ENCODE measurements at regions not wholly inside any gene's neighbourhood (a gene's known extent, or its start where the extent isn't known, plus 50 kb on each side); places are given as distances from the start of the nearest gene placed in this dataset.
A peak's percentile ranks its signal among the peaks of the same experiment; 100 is the strongest.
"Not testable (repeated sequence)": the region's sequence is repeated elsewhere in the genome, so short reads cannot be mapped to it uniquely, and the experiment has no call there.

DNA sequence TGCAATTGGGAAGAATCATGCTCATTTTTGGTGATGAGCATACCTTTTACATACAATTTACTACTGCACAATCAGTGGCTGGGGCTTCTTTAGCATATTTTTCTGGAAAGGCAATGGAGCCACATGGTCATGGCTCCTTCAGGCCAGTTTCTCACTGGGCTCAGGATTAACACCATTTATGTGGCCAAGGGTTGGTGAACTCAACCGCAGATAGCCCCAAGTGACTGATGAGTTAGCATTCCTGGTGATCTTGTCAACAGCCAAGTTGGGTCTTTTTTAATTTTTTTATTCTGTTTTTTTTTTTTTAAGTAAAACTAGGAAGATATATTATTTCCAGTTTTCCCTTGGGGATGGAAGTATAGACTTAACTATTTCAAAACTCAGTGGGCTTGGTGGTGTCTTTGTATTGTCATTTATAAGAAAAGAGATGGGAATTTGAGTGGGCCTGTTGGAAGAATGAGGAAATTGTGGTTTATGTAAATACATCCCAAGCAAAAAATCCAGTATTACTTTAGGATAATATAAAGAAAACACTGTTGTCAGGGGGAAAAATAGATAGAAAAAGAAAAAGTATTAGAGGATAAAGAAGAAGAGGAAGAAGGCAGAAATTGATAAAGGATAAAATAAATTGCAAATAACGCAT is 397.4 kb downstream of the MAFB start:
- in situ Hi-C loops (cut with HindIII; ENCODE audit: low pct_unique_long_range_greater_than_20kb, low sequenced_read_pairs) = no loop called here
- DNase-seq (ENCODE audit: low read depth, low spot score) = no peak

GRCh38 chr20:40287683-40288082 is 401.4 kb downstream of the MAFB start:
- in situ Hi-C loops (cut with HindIII; ENCODE audit: low pct_unique_long_range_greater_than_20kb, low sequenced_read_pairs) = no loop called here
- no peak for DNase-seq (ENCODE audit: low read depth, low spot score)

DNA sequence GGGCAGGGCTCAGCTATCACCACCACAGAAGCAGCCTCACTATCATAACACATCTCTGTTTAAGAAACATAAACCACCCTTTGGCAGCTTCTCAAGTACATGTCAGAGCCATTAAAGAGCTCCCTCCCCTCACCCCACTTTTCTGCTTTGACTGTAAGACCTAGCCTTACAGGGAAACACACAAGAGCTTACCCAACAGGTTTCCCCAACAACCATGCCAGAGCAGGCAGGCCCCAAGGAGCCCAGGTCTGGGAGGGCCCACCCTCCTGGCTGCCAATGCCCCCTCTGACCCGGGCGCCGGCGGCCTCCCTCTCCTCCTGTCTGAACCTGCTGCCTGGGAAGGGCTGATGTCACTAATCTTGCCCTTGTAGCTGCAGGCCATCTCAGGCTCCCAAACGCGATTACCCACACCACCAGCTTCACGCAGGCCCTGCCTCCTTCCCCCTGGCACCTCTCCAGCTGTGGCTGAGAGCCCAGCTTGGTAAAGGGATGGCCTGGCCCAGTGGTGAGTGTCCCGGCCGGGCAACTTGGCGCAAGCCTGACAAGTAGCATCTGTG is 402.0 kb downstream of the MAFB start:
- in situ Hi-C loops (cut with HindIII; ENCODE audit: low pct_unique_long_range_greater_than_20kb, low sequenced_read_pairs) = no loop called here
- DNase-seq (ENCODE audit: low read depth, low spot score) = no peak

GRCh38 chr20:40284611-40285010 is 404.4 kb downstream of the MAFB start:
- in situ Hi-C loops (cut with HindIII; ENCODE audit: low pct_unique_long_range_greater_than_20kb, low sequenced_read_pairs) = no loop called here
- no peak for DNase-seq (ENCODE audit: low read depth, low spot score)

DNA sequence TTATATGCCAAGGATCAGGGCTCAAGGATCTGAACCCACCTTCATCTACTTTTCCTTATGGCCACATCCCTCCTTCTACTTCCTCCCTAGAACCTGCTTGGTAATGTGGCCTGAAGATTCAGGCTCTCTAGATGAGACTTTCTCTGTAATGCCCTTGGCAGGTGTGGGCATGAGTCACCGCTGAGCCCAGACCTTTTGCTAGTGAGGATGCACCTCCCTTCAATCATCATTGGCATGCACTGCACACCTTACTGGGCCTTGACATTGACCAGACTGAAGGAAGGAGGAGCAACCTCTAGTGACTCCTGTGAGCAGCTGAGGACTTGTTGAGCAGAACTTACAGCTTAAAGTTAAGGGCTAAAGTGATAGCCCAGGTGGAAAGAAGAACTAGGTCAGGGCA is 405.3 kb downstream of the MAFB start:
- in situ Hi-C loops (cut with HindIII; ENCODE audit: low pct_unique_long_range_greater_than_20kb, low sequenced_read_pairs) = no loop called here
- no peak for DNase-seq (ENCODE audit: low read depth, low spot score)

GRCh38 chr20:40282941-40283340 is 406.1 kb downstream of the MAFB start:
- in situ Hi-C loops (cut with HindIII; ENCODE audit: low pct_unique_long_range_greater_than_20kb, low sequenced_read_pairs) = no loop called here
- DNase-seq (ENCODE audit: low read depth, low spot score) = no peak

DNA sequence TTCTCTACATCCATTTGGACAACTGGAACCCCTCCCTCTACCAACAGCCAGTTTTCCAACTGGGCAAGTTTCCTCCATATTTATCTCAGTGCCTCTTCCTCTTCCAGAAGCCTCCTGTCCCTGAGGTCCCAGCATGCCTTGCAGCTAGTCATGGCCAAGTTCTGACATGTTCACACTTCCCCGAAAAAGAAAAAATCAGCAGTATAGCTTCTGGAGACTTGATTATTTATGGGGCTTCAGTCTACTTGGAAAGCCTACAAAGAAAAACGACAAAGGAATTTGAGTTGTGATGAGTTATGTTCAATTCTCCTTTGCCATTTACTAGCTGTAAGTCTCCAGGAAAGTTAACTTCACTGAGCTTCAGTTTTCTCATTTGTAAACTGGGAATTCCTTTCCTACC is 406.5 kb downstream of the MAFB start:
- no peak for DNase-seq (ENCODE audit: low read depth, low spot score)
- in situ Hi-C loops (cut with HindIII; ENCODE audit: low pct_unique_long_range_greater_than_20kb, low sequenced_read_pairs) = no loop called here

DNA sequence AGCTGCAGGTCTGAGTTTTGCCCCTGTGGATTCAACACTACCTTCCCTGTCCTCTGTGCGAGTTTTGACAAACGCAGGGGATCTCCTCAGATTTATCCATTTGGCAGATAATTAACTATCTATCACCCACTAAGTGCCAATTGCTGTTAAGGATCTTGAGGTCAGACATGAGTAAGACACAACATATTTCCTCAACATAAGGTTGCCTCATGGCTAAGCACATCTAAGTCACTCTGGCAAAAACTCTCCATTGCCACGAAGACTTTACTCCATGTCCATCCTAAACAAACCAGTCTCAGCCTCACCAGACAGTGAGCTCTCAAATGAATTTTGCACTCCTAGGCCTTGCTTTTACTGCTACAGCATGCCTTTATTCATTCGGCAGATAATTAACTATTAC is 408.4 kb downstream of the MAFB start:
- in situ Hi-C loops (cut with HindIII; ENCODE audit: low pct_unique_long_range_greater_than_20kb, low sequenced_read_pairs) = no loop called here
- DNase-seq (ENCODE audit: low read depth, low spot score) = no peak

DNA sequence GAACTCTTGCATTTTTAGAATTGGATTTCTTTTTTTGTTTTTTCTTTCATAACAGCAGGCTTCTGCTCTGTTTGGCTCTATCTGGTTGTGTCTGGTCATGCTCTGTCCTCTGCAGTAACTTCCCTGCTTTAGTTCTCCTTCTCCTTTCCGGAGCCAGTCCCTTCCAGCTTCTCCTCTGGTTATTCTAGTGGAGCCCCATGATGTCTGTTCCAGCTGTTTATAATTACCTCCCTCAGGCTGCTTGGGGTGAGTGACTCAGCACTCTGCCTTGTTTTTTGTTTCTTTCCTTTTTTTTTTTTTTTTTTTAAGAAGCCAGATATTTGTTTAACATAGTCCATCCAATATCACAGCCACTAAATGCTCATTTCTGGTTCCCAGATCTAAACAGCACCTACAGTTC is 409.6 kb downstream of the MAFB start:
- DNase-seq (ENCODE audit: low read depth, low spot score) = peak; percentile 83
- in situ Hi-C loops (cut with HindIII; ENCODE audit: low pct_unique_long_range_greater_than_20kb, low sequenced_read_pairs) = no loop called here

- DNase-seq (ENCODE audit: low read depth, low spot score) = no peak
- in situ Hi-C loops (cut with HindIII; ENCODE audit: low pct_unique_long_range_greater_than_20kb, low sequenced_read_pairs) = no loop called here
These were observed 410.4 kb downstream of the MAFB start for GRCh38 chr20:40278673-40279072.

DNA sequence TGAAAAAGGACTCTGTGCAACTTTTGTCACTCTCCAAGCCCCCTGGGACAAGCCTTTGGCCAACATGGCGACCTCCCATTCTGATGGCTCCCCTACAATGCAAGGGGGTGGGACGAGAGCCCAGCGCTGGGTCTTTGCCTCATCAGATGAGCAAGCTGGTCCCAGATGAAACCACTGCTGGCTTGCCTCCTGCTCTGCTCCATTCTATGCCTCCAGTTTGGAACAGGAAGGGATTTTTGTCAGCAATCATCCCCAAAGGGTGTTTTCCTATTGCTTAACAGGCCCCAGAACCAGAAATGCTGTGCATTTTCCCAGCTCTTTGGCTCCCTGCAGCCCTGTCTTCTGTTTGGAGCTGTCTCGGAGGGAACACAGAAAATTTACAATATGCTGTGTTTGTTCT is 412.7 kb downstream of the MAFB start:
- in situ Hi-C loops (cut with HindIII; ENCODE audit: low pct_unique_long_range_greater_than_20kb, low sequenced_read_pairs) = no loop called here
- DNase-seq (ENCODE audit: low read depth, low spot score) = no peak

DNA sequence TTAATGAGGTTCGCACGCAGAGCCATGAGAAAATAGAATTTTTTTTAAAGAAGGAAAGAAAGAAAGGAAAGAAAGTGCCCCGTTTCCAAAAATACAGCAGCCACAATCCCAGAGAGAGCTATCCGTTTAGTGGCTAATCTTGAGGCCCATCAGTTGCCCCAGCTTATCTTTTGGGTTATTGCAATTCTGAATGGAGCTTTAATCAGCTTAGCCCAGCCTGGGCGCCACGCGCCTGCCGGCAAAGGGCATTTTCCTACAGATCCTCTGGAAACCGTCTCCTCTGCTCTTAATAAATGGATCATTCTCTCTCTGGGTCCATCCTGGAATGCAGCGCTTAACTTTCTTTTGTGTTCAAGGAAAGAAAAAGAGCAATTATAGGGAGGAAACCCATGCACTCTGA is 413.3 kb downstream of the MAFB start:
- DNase-seq (ENCODE audit: low read depth, low spot score) = no peak
- in situ Hi-C loops (cut with HindIII; ENCODE audit: low pct_unique_long_range_greater_than_20kb, low sequenced_read_pairs) = no loop called here

- no peak for DNase-seq (ENCODE audit: low read depth, low spot score)
- in situ Hi-C loops (cut with HindIII; ENCODE audit: low pct_unique_long_range_greater_than_20kb, low sequenced_read_pairs) = no loop called here
These were observed 414.0 kb downstream of the MAFB start for GRCh38 chr20:40274912-40275533.

DNA sequence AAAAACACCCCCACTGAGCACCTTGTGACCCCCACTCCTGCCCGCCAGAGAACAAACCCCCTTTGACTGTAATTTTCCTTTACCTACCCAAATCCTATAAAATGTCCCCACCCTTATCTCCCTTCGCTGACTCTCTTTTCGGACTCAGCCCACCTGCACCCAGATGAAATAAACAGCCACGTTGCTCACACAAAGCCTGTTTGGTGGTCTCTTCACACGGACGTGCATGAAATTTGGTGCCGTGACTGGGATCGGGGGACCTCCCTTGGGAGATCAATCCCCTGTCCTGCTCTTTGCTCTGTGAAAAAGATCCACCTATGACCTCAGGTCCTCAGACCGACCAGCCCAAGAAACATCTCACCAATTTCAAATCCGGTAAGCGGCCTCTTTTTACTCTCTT is 419.8 kb downstream of the MAFB start:
- in situ Hi-C loops (cut with HindIII; ENCODE audit: low pct_unique_long_range_greater_than_20kb, low sequenced_read_pairs); DNase-seq (ENCODE audit: low read depth, low spot score): not testable (repeated sequence)

- in situ Hi-C loops (cut with HindIII; ENCODE audit: low pct_unique_long_range_greater_than_20kb, low sequenced_read_pairs) = no loop called here
These were observed 420.5 kb downstream of the MAFB start for GRCh38 chr20:40268321-40269075.

DNA sequence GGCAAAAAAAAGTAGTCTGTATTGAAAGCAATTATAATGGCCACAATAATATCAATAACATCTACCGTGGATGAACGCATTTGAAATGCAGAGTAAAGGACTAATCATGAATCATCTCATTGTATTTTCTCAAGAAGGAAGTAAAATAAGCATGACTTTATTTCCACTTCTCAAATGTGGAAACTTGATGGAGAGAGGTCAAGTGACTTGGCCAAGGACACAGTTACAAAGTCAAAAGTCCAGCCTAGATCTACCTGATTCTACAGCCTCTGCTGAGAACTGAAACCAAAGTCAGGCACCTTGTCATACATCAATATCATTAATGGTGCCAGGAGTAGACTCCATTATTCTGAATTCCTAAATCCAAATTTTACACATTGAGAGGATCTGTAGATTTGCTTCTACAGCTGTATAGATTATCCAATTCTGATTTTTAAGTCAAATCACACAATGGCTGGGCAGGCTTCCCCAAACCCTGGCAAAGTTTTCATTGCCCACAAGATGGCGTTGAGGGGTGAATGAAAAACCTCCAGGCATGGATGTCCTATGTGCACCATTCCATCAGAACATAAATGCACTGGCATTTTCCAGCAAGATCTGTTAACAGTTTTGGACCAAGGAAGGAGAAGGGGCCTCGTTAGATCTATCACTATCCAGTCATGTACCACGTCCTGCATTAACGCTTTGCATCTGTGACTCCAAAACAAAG is 423.1 kb downstream of the MAFB start:
- DNase-seq (ENCODE audit: low read depth, low spot score) = peak; percentile 72
- in situ Hi-C loops (cut with HindIII; ENCODE audit: low pct_unique_long_range_greater_than_20kb, low sequenced_read_pairs) = no loop called here

More at GRCh38 chr20:40268321-40269075, 420.5 kb downstream of the MAFB start:
- no peak for DNase-seq (ENCODE audit: low read depth, low spot score)

GRCh38 chr20:40262219-40262618 is 426.8 kb downstream of the MAFB start:
- DNase-seq (ENCODE audit: low read depth, low spot score) = peak; percentile 16
- in situ Hi-C loops (cut with HindIII; ENCODE audit: low pct_unique_long_range_greater_than_20kb, low sequenced_read_pairs) = no loop called here

DNA sequence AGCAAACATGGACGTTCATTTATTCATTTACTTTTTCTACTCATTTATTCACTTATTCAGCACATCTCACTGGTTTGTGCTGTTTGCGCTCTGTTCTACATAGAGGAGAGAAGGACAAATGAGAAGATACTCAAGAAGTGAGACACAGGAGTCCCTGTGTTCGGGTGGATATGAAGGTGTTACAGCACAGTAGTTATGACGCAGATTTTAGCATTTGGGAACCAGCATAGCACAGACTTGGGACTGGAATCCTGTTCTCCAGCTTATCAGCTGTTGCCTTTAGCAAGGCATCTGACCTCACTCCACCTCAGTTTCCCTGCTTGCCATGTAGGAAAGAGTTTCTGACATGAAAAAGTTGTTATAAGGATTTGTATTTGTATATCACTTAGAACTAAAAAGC is 430.1 kb downstream of the MAFB start:
- DNase-seq (ENCODE audit: low read depth, low spot score) = no peak
- in situ Hi-C loops (cut with HindIII; ENCODE audit: low pct_unique_long_range_greater_than_20kb, low sequenced_read_pairs) = no loop called here
